Astrocyte (in vitro differentiated cells and primary cell): ENCODE measurements at regions not wholly inside any gene's neighbourhood (a gene's known extent, or its start where the extent isn't known, plus 50 kb on each side); places are given as distances from the start of the nearest gene placed in this dataset.

Experiments
- DNase-seq: peaks from one replicate; pipeline ENCODE4 v3.0.0-alpha.2; 2010; ENCODE audit warnings: low read depth
- FAIRE-seq: peaks from 2 replicates; lab custom pipeline; 2011; peaks lifted over from hg19 to GRCh38; lab: Jason Lieb, UNC
- H2AFZ ChIP-seq: 2 replicates; pipeline ENCODE4 v1.6.0; 2012; ENCODE audit warnings: low read depth, low read length, inconsistent platforms
- H3K27ac ChIP-seq: 2 replicates; pipeline ENCODE4 v1.5.1; 2011; ENCODE audit warnings: low read depth, low read length, inconsistent platforms
- H3K27me3 ChIP-seq: 2 replicates; pipeline ENCODE4 v1.6.0; 2011; ENCODE audit warnings: low read length, inconsistent platforms; ENCODE audit not compliant: insufficient read depth
- H3K36me3 ChIP-seq: 2 replicates; pipeline ENCODE4 v1.5.1; 2011; ENCODE audit warnings: low read length, inconsistent platforms; ENCODE audit not compliant: insufficient read depth
- H3K4me1 ChIP-seq: 2 replicates; pipeline ENCODE4 v1.5.1; 2011; ENCODE audit warnings: low read length, inconsistent platforms; ENCODE audit not compliant: insufficient read depth
- H3K4me2 ChIP-seq: 2 replicates; pipeline ENCODE4 v1.6.0; 2012; ENCODE audit warnings: low read length, inconsistent platforms
- H3K4me3 ChIP-seq: 2 replicates; pipeline ENCODE4 v1.5.1; 2011; ENCODE audit warnings: low read depth, mild to moderate bottlenecking, low read length, inconsistent platforms; ENCODE audit not compliant: insufficient read depth
- H3K79me2 ChIP-seq: 2 replicates; pipeline ENCODE4 v1.6.0; 2012; ENCODE audit warnings: mild to moderate bottlenecking, low read length, inconsistent platforms; ENCODE audit not compliant: insufficient read depth
- H3K9ac ChIP-seq: 2 replicates; pipeline ENCODE4 v1.6.0; 2012; ENCODE audit warnings: mild to moderate bottlenecking, low read length, inconsistent platforms
- H3K9me3 ChIP-seq: 2 replicates; pipeline ENCODE4 v1.5.1; 2012; ENCODE audit warnings: low read depth, mild to moderate bottlenecking, low read length, inconsistent platforms; ENCODE audit not compliant: insufficient read depth
- H4K20me1 ChIP-seq: 2 replicates; pipeline ENCODE4 v1.6.0; 2012; ENCODE audit warnings: low read length, inconsistent platforms; ENCODE audit not compliant: insufficient read depth
- H3K27ac Mint-ChIP-seq: one replicate; pipeline ENCODE4 v1.8.0; 2021; ENCODE audit warnings: mild to moderate bottlenecking, mixed read lengths; ENCODE audit not compliant: unreplicated experiment
- H3K27me3 Mint-ChIP-seq: one replicate; pipeline ENCODE4 v1.8.0; 2021; ENCODE audit warnings: low read depth, mixed read lengths; ENCODE audit not compliant: unreplicated experiment
- H3K36me3 Mint-ChIP-seq: one replicate; pipeline ENCODE4 v1.8.0; 2021; ENCODE audit warnings: low read depth, mixed read lengths; ENCODE audit not compliant: unreplicated experiment
- H3K4me1 Mint-ChIP-seq: one replicate; pipeline ENCODE4 v1.8.0; 2021; ENCODE audit warnings: low read depth, mixed read lengths; ENCODE audit not compliant: unreplicated experiment
- H3K4me3 Mint-ChIP-seq: one replicate; pipeline ENCODE4 v1.8.0; 2021; ENCODE audit warnings: mild to moderate bottlenecking, moderate library complexity, mixed read lengths; ENCODE audit not compliant: unreplicated experiment
- H3K9me3 Mint-ChIP-seq: one replicate; pipeline ENCODE4 v1.8.0; 2021; ENCODE audit warnings: mild to moderate bottlenecking, mixed read lengths; ENCODE audit not compliant: unreplicated experiment
- EZH2 ChIP-seq: IDR thresholded peaks from 2 replicates; pipeline ENCODE4 v1.6.1; 2012; ENCODE audit warnings: mild to moderate bottlenecking, low read length, inconsistent platforms; ENCODE audit not compliant: insufficient read depth
- TF ChIP-seq, protein P1 (sequence below): IDR thresholded peaks from 2 replicates; pipeline ENCODE4 v1.5.1; 2011; ENCODE audit warnings: low read depth, mild to moderate bottlenecking, inconsistent platforms, low read length, moderate library complexity; ENCODE audit not compliant: insufficient read depth

DNA sequence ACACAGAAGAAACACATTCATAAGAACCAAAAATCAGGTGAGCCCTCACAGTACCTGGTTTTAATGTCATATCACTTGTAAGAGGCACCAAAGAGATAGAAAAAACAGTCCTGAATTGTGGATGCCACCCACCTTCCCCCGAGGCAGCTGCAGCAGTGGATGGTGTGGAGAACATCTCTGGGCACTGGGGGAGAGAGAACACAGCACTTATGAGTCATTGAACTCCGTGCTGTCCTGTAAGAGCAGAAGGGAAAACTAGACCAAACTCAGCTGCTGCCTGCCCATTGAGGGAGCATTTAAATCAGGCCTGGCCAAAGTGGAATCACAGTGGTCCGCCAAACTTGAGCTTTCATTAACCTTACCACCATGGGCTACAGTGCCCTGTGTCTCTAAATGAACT, 296.2 kb downstream of the SPATA31D1 start:
- Histone ChIP-seq H3K36me3 (no peaks in the 10 kb centered on the region), H3K79me2 (no peaks in the 10 kb centered on the region), H3K9me3 (no peaks in the 10 kb centered on the region), H3K27ac (no peak overlapping the region), H3K27me3 (no peaks in the 10 kb centered on the region), H2AFZ (no peak overlapping the region), H3K4me1 (no peaks in the 10 kb centered on the region), H3K4me3 (no peak overlapping the region), H3K9ac (no peak overlapping the region), H4K20me1 (no peaks in the 10 kb centered on the region), H3K4me2 (no peak overlapping the region)
- H3K9me3 Mint-ChIP-seq: peaks cover 4% of the 10 kb centered on the region
- no peak overlapping the region for H3K27ac Mint-ChIP-seq
- no peak for DNase-seq
- no peak for FAIRE-seq
- no peak for TF ChIP-seq EZH2
- TF ChIP-seq, protein P1, sequence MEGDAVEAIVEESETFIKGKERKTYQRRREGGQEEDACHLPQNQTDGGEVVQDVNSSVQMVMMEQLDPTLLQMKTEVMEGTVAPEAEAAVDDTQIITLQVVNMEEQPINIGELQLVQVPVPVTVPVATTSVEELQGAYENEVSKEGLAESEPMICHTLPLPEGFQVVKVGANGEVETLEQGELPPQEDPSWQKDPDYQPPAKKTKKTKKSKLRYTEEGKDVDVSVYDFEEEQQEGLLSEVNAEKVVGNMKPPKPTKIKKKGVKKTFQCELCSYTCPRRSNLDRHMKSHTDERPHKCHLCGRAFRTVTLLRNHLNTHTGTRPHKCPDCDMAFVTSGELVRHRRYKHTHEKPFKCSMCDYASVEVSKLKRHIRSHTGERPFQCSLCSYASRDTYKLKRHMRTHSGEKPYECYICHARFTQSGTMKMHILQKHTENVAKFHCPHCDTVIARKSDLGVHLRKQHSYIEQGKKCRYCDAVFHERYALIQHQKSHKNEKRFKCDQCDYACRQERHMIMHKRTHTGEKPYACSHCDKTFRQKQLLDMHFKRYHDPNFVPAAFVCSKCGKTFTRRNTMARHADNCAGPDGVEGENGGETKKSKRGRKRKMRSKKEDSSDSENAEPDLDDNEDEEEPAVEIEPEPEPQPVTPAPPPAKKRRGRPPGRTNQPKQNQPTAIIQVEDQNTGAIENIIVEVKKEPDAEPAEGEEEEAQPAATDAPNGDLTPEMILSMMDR: no peak
- H3K36me3 Mint-ChIP-seq: no peaks in the 10 kb centered on the region
- no peak overlapping the region for H3K4me3 Mint-ChIP-seq
- peaks cover 4% of the 10 kb centered on the region for H3K4me1 Mint-ChIP-seq
- no peaks in the 10 kb centered on the region for H3K27me3 Mint-ChIP-seq

DNA sequence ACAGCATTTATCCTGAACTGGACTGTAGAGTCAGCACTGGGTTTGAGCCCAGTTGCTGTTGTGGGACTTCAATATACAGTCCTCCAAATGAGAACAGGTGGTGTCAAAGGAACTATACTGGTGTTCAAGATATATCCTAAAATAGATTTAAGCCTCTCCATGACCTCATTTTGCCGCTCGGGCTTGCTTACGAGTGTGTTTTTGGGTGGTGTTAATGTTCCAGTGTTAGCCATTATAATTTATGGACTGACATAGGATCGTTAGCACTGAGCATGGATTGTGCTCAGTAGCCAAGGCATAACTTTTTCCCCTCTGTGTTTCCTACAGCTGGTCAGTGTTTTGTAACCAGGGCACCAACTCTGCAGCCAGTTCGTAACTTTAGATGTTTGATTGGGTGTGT, 306.6 kb downstream of the SPATA31D1 start:
- H3K9ac ChIP-seq: no peak overlapping the region
- H3K36me3 ChIP-seq: no peaks in the 10 kb centered on the region
- Mint-ChIP-seq H3K36me3 (no peaks in the 10 kb centered on the region), H3K27ac (no peak overlapping the region), H3K9me3 (peaks cover 6% of the 10 kb centered on the region), H3K27me3 (no peaks in the 10 kb centered on the region), H3K4me1 (no peaks in the 10 kb centered on the region), H3K4me3 (no peak overlapping the region)
- TF ChIP-seq EZH2: no peak
- TF ChIP-seq, protein P1: no peak
- H4K20me1 ChIP-seq: no peaks in the 10 kb centered on the region
- H3K27ac ChIP-seq: no peak overlapping the region
- H3K27me3 ChIP-seq: no peaks in the 10 kb centered on the region
- FAIRE-seq (no peak), DNase-seq (no peak)
- H3K9me3 ChIP-seq: no peaks in the 10 kb centered on the region
- no peaks in the 10 kb centered on the region for H3K79me2 ChIP-seq
- no peak overlapping the region for H2AFZ ChIP-seq
- no peaks in the 10 kb centered on the region for H3K4me1 ChIP-seq
- H3K4me3 ChIP-seq: no peak overlapping the region
- H3K4me2 ChIP-seq: no peak overlapping the region

DNA sequence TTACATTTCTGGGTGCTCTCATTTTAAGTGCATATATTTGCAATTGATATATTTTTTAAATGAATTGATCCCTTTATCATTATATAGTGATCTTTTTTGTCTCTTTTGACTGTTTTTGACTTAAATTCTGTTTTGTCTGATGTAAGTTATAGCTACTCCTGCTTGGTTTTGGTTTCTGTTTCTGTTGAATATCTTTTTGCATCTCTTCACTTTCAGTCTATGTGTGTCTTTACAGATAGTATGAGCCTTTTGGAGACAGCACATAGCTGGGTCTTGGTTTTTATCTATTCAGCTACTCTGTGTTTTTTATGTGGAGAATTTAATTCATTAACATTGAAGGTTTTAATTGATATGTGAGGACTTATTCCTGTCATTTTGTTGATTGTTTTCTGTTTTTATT, 311.3 kb downstream of the SPATA31D1 start:
- Histone ChIP-seq H3K36me3 (no peaks in the 10 kb centered on the region), H3K4me3 (no peak overlapping the region), H3K9me3 (no peaks in the 10 kb centered on the region), H3K9ac (no peak overlapping the region), H3K27me3 (no peaks in the 10 kb centered on the region), H2AFZ (no peak overlapping the region), H3K4me2 (no peak overlapping the region), H3K79me2 (no peaks in the 10 kb centered on the region), H4K20me1 (no peaks in the 10 kb centered on the region), H3K27ac (no peak overlapping the region), H3K4me1 (no peaks in the 10 kb centered on the region)
- Mint-ChIP-seq H3K9me3 (peaks cover 9% of the 10 kb centered on the region), H3K4me3 (no peak overlapping the region), H3K36me3 (no peaks in the 10 kb centered on the region), H3K27me3 (no peaks in the 10 kb centered on the region), H3K4me1 (no peaks in the 10 kb centered on the region), H3K27ac (no peak overlapping the region)
- DNase-seq: no peak
- no peak for FAIRE-seq
- TF ChIP-seq, protein P1: no peak
- TF ChIP-seq EZH2: no peak
